ENCODE measurements at regions not wholly inside any gene's neighbourhood (a gene's known extent, or its start where the extent isn't known, plus 50 kb on each side); places are given as distances from the start of the nearest gene placed in this dataset.
"Not testable (repeated sequence)": the region's sequence is repeated elsewhere in the genome, so short reads cannot be mapped to it uniquely, and the experiment has no call there.

DNA sequence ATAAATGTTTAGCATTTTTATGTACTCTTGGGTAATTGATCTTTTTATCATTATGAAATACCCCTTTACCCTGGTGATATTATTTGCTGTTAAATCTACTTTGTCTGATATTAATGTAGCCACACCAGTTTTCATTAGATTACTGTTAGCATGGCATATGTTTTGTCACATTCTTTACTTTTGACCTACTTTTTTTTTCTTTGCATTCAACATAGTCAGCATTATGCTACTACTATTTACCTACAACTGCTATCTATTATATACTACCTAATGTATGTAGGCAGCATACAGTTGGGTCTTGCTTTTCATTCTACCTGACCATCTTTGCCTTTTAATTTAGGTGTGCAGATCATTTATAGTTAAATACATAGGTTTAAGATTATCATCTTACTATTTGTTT lies 1429.6 kb upstream of the ALCAM start:
- DNase-seq = no peak

GRCh38 chr3:103947062-103947461 lies 1419.6 kb upstream of the ALCAM start:
- no peak for DNase-seq

DNA sequence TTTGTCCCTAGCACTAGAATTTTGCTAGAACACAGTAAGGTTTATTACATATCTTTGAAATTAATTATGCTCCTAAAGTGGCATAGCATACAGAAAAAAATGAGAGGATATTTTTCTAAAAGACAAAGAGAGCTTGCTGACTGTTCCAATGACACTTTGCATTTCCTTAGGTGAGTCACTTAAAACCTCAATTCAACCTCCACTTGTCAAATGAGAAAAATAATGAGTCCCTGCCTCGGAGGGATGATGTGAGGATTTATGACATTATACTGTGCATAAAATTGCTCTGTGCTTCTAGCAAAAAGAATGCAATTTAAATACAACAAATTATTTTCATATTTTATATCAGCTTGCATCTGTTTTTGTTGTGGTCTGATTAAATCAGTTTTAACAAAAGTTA lies 1417.0 kb upstream of the ALCAM start:
- DNase-seq = no peak

DNA sequence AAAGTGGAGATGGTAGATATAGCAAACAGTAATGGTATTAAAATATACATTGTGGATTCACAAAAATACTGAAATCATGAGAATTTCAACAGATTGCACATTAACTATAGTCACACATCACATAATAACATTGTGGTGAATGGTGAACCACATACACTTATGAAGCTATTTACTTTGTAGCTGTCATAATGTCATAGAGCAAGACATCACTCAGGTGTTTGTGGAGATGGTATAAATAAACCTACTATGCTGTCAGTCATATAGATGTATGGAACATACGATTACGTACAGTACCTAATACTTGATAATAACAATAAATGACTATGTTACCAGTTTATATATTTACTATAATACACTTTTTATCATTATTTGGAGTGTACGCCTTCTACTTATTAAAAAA lies 1416.0 kb upstream of the ALCAM start:
- no peak for DNase-seq

DNA sequence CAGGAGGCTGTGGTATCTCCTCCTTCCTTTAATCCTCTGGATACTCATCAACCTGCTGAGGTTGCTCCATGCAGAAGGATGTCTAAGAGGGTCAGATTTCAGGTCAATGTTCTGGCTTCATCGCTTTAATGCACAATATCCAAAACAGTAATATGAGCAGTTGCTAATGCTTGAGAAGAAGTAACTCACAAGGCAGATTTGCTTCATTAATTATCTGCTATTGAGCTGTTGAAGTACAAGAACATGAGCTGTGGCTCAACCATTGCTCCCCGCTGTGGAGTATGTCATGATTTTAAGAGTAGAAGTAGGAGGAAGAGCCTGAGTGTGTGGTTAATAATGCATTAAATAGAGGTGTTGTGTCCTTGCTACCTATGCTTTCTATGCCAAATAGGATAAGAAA lies 1412.9 kb upstream of the ALCAM start:
- no peak for DNase-seq

- DNase-seq = no peak
Measured at GRCh38 chr3:103960819-103961218, 1405.9 kb upstream of the ALCAM start.

GRCh38 chr3:103963599-103963998 lies 1403.1 kb upstream of the ALCAM start:
- no peak for DNase-seq

- DNase-seq = no peak
Measured at GRCh38 chr3:103965764-103966163, 1400.9 kb upstream of the ALCAM start.

GRCh38 chr3:103966749-103967148 lies 1400.0 kb upstream of the ALCAM start:
- no peak for DNase-seq

DNA sequence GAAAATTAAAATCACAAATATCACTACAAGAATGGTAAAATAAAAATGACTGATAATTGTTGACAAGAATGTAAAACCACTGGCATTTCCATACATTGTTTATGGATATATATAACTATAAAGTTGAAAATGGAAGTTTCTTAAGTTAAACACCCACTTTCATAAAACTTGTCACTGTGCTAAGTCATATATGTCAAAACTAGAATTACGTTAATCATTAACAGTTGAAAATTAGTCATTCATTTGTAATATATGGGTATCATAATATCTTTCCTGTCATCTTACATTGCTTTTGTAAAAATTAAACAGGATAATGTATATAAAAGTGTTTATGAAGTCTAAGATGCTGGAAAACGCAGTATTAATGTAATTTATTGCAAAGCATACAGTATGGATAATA lies 1398.6 kb upstream of the ALCAM start:
- DNase-seq = no peak

- DNase-seq = no peak
Measured at GRCh38 chr3:103968751-103969150, 1398.0 kb upstream of the ALCAM start.

DNA sequence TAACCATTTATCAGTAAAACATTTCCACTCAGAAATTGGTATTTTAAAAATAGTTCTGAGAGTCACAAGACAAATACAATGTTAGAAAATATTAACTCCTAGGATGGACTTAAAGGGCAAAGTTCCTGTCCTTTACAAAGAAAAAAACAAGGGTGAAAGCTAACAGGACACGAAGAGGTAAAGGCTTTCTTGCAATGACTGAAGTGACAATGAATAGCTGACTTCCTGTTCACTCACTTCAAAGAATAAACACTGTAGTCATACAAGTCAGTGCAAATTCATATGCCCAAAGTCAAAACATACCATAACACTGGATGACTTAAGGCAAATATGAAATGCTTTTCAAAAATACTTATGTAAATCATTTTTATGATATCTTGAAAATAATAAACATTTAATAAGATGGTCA lies 1389.8 kb upstream of the ALCAM start:
- no peak for DNase-seq

DNA sequence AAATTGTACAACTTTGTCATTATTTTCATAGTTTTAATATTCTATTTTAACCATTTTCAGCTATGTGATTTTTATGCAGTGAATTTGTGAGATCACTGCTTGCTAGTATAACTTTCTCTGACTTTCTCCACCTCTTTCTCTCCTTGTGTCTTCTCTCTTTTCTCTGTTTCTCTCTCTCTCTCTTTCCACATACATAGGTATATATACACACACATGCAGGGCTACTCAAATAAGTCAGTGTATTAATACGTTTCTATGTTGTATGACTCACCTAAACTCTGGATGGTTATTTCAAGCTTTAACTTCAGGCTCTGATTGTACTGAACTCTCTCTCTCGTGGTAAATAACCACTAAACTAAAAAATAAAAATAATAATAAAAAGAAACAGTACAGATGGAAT lies 1389.3 kb upstream of the ALCAM start:
- no peak for DNase-seq

DNA sequence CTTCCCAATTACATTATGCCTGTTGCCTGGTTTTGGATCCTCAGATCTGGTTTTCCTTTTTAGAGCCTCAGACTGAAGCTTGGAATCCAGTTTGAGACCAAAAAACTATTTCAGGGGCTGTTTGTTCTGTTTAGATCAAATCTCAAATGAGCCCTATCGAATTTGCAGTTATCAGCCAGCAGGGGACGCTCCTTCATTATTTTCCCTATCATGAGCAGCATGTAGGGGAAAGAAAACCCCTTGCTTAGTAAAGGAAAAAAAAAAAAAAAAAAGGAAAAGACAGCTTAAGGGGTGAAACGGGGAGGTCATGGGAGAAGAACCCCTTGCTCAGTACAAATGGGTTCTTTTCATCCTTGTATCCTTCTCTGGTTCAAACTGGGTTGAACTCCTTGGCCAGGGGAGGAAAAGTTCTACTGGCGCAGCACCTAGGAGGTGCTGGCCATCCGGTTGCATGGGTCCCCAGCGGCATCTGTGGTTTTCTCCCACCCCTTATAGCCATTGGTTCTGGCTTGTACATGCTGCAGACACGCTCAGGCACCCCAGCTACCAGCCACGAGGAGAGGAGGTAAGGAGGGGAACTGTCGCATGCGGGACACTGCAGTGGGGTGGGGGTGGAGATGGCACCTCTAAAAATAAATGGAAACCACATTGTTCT lies 1375.1 kb upstream of the ALCAM start:
- no peak for DNase-seq

DNA sequence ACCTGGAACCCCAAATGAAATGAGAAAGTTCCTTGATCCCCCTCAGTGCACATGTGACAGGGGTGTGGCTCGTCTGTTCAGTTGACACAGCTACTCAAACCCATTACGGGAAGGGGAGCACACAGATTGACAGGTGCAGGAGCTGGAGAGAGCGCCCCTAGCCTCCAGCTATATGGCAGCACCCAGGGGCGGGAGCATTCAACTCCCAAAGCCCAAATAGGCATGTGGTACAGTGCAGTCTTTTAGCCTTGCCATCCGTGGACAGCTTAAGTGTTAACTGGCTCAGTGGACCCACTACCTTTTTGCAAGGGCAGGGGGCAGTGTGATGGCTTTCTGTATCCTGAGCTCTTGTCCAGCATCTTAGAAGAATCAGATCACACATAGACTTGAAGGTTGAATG lies 1374.2 kb upstream of the ALCAM start:
- DNase-seq = no peak

DNA sequence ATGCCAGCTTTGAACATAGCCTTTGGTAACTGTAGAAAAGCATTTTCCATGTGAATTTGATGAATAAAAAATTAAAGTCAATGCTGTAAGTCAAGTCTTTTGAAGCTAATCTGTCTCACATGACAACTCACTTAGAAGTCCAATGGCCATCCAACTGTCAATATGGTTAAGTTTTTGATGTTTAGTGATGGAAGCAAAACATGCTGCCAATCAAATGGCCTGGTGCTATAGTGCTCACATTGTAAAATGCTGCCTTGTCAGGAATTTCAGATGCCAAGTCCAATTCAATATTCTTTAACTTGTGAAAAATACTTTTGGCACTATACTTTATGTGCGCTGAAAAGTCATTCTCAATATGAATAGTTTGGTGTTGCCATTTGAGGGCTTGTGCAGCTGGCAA lies 1361.8 kb upstream of the ALCAM start:
- no peak for DNase-seq

GRCh38 chr3:104005815-104006214 lies 1360.9 kb upstream of the ALCAM start:
- DNase-seq = no peak

GRCh38 chr3:104018541-104018940 lies 1348.2 kb upstream of the ALCAM start:
- no peak for DNase-seq

DNA sequence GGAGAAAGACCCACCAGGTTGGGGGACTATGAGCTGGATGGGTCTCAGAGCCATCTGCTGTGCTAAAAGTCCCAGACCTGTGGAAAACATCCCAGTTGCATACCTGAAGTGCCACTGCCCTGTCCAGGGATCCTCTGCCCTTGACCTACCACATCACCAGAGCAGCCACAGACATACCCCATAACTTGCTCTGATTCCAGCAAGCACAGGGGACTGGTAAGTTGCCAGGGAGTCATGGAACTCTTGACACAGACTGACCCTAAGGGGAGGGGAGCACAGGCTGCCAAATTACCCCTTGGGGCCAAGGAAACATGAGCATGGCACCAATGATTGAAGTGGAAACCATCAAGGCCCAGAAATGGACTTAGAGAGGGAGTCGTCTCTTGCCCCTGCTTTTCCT lies 1335.1 kb upstream of the ALCAM start:
- DNase-seq = no peak

GRCh38 chr3:104032283-104032682 lies 1334.4 kb upstream of the ALCAM start:
- DNase-seq = no peak

GRCh38 chr3:104040896-104041295 lies 1325.8 kb upstream of the ALCAM start:
- no peak for DNase-seq

GRCh38 chr3:104043001-104043543 lies 1323.6 kb upstream of the ALCAM start:
- DNase-seq = not testable (repeated sequence)

GRCh38 chr3:104044002-104044401 lies 1322.7 kb upstream of the ALCAM start:
- DNase-seq = no peak

GRCh38 chr3:104066658-104067057 lies 1300.1 kb upstream of the ALCAM start:
- no peak for DNase-seq

DNA sequence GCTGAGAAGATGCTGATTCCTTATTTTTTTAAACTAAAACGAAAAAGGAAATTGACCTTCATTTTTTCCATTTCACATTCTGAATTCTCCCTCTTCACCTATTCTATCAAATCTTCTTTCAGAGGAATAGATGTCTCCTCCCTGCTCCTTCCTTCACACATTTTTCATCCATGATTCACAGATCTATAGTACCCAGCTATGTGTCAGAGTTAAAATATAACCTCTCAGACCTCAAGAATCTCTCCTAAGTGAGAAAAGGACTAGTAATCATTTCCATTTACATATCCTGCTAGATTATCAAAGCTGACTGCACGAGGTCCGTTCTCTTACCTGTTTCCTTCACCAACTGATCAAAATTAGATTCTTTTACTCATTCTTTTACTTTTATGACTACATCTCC lies 1297.6 kb upstream of the ALCAM start:
- DNase-seq = no peak
